SK-N-SH treated with all-trans-retinoic acid at 6 μM for 48 hours (cell line): ENCODE measurements at regions not wholly inside any gene's neighbourhood (a gene's known extent, or its start where the extent isn't known, plus 50 kb on each side); places are given as distances from the start of the nearest gene placed in this dataset.

Experiments
- ARNTL ChIP-seq: fragments of 450-650 bp; formaldehyde crosslinking; IDR thresholded peaks from 2 replicates; pipeline ENCODE4 v1.5.0; 2020; ENCODE audit warnings: low read depth, mild to moderate bottlenecking, moderate library complexity, borderline replicate concordance
- BACH2 ChIP-seq: fragments of 250-450 bp; sonication (Bioruptor Pico); IDR thresholded peaks from 2 replicates; pipeline ENCODE4 v1.9.0; 2021; ENCODE audit warnings: mild to moderate bottlenecking, borderline replicate concordance
- CREB5 ChIP-seq: fragments of 250-450 bp; sonication (Bioruptor Pico); IDR thresholded peaks from 2 replicates; pipeline ENCODE4 v1.5.1; 2020; ENCODE audit warnings: low read depth, mild to moderate bottlenecking, moderate library complexity
- CSRNP3 ChIP-seq: fragments of 250-450 bp; sonication (Bioruptor Pico); IDR thresholded peaks from 2 replicates; pipeline ENCODE4 v1.5.1; 2021; ENCODE audit warnings: mild to moderate bottlenecking, moderate library complexity
- GLIS3 ChIP-seq: fragments of 250-450 bp; sonication (Bioruptor Pico); IDR thresholded peaks from 2 replicates; pipeline ENCODE4 v1.5.0; 2020; ENCODE audit warnings: mild to moderate bottlenecking, moderate library complexity
- ISL1 ChIP-seq: fragments of 250-450 bp; sonication (Bioruptor Pico); IDR thresholded peaks from 2 replicates; pipeline ENCODE4 v2.1.2; 2022; ENCODE audit warnings: mild to moderate bottlenecking, moderate library complexity
- OSR1 ChIP-seq: fragments of 250-450 bp; sonication (Bioruptor Pico); IDR thresholded peaks from 2 replicates; pipeline ENCODE4 v1.8.0; 2022; ENCODE audit warnings: moderate library complexity, mild to moderate bottlenecking, inconsistent platforms
- PATZ1 ChIP-seq: fragments of 250-450 bp; sonication (Bioruptor Pico); IDR thresholded peaks from 2 replicates; pipeline ENCODE4 v1.8.0; 2020; ENCODE audit warnings: mild to moderate bottlenecking, moderate library complexity, borderline replicate concordance
- PPARA ChIP-seq: fragments of 250-450 bp; sonication (Bioruptor Pico); IDR thresholded peaks from 2 replicates; pipeline ENCODE4 v1.5.0; 2020; ENCODE audit warnings: mild to moderate bottlenecking, borderline replicate concordance
- RARB ChIP-seq: fragments of 250-450 bp; sonication (Bioruptor Pico); IDR thresholded peaks from 2 replicates; pipeline ENCODE4 v1.8.0; 2021; ENCODE audit warnings: mild to moderate bottlenecking, moderate library complexity
- TOX ChIP-seq: fragments of 250-450 bp; sonication (Bioruptor Pico); IDR thresholded peaks from 2 replicates; pipeline ENCODE4 v1.8.0; 2021; ENCODE audit warnings: mild to moderate bottlenecking, moderate library complexity, borderline replicate concordance
- ZC3H10 ChIP-seq: fragments of 250-450 bp; sonication (Bioruptor Pico); IDR thresholded peaks from 2 replicates; pipeline ENCODE4 v1.5.1; 2021; ENCODE audit warnings: mild to moderate bottlenecking, moderate library complexity
- ZFP30 ChIP-seq: fragments of 450-650 bp; formaldehyde crosslinking; IDR thresholded peaks from 2 replicates; pipeline ENCODE4 v1.5.0; 2022; ENCODE audit warnings: mild to moderate bottlenecking, moderate library complexity
- ZNF565 ChIP-seq: fragments of 450-650 bp; formaldehyde crosslinking; conservative IDR thresholded peaks from 2 replicates; pipeline ENCODE4 v1.5.0; 2020; ENCODE audit warnings: low read depth, mild to moderate bottlenecking, moderate library complexity

GRCh38 chr2:209321581-209321980 is 102.3 kb upstream of the MAP2 start:
- TF ChIP-seq BACH2 (no peak), ISL1 (CRISPR knock-in tag) (no peak), RARB (CRISPR knock-in tag) (no peak), CSRNP3 (CRISPR knock-in tag) (no peak), OSR1 (CRISPR knock-in tag) (no peak), TOX (CRISPR knock-in tag) (no peak), ZNF565 (no peak), ZFP30 (CRISPR knock-in tag) (no peak), PATZ1 (CRISPR knock-in tag) (no peak), GLIS3 (CRISPR knock-in tag) (no peak), CREB5 (no peak), ZC3H10 (no peak), PPARA (CRISPR knock-in tag) (no peak), ARNTL (CRISPR knock-in tag) (no peak)
